Subcutaneous abdominal adipose tissue (tissue), 5 donors: ENCODE measurements at regions not wholly inside any gene's neighbourhood (a gene's known extent, or its start where the extent isn't known, plus 50 kb on each side); places are given as distances from the start of the nearest gene placed in this dataset.

ENCODE experiments used
- H3K27ac ChIP-seq: one replicate; pipeline ENCODE4 v1.7.0; 2013; ENCODE audit warnings: low read depth, mild to moderate bottlenecking, inconsistent platforms, low read length, moderate library complexity
- H3K27me3 ChIP-seq, 5 donors: one replicate each; pipeline ENCODE4 v1.7.0; 2013; ENCODE audit warnings: low read length in 5 of 5, inconsistent platforms in 1 of 5; ENCODE audit not compliant: control insufficient read depth in 5 of 5, insufficient read depth in 4 of 5
- H3K36me3 ChIP-seq, 5 donors: one replicate each; pipeline ENCODE4 v1.7.0; 2013; ENCODE audit warnings: low read length in 5 of 5; ENCODE audit not compliant: control insufficient read depth in 5 of 5, insufficient read depth in 5 of 5
- H3K4me1 ChIP-seq, 5 donors: one replicate each; pipeline ENCODE4 v1.7.0; 2013; ENCODE audit warnings: low read length in 5 of 5, mild to moderate bottlenecking in 3 of 5, moderate library complexity in 1 of 5; ENCODE audit not compliant: control insufficient read depth in 5 of 5, insufficient read depth in 5 of 5
- H3K4me3 ChIP-seq, 5 donors: one replicate each; pipeline ENCODE4 v1.7.0; 2013; ENCODE audit warnings: low read length in 5 of 5, low read depth in 1 of 5
- H3K9ac ChIP-seq, 5 donors: one replicate each; pipeline ENCODE4 v1.7.0; 2013; ENCODE audit warnings: low read length in 5 of 5, mild to moderate bottlenecking in 4 of 5, moderate library complexity in 3 of 5
- H3K9me3 ChIP-seq, 5 donors: one replicate each; pipeline ENCODE4 v1.7.0; 2013; ENCODE audit warnings: low read length in 5 of 5; ENCODE audit not compliant: control insufficient read depth in 5 of 5
- donor health status: healthy.
- donor health status: healthy.
- donor health status: healthy.
- donor health status: healthy.
- donor health status: healthy.

- Histone ChIP-seq H3K9me3 (no peaks in the 10 kb centered on the region), H3K36me3 (no peaks in the 10 kb centered on the region), H3K4me3 (no peak overlapping the region), H3K27ac (no peak overlapping the region), H3K27me3 (no peaks in the 10 kb centered on the region), H3K4me1 (peaks cover 0 to 15% (median 4%) of the 10 kb centered on the region in 5 donors), H3K9ac (no peak overlapping the region)
These were observed 300.3 kb downstream of the ZNF608 start for GRCh38 chr5:124446120-124446519.

GRCh38 chr5:124445070-124445619 lies 301.3 kb downstream of the ZNF608 start:
- Histone ChIP-seq H3K9me3 (no peaks in the 10 kb centered on the region), H3K36me3 (no peaks in the 10 kb centered on the region), H3K27me3 (no peaks in the 10 kb centered on the region), H3K4me3 (no peak overlapping the region), H3K9ac (no peak overlapping the region), H3K4me1 (peaks cover 0 to 15% (median 4%) of the 10 kb centered on the region in 5 donors), H3K27ac (no peak overlapping the region)

GRCh38 chr5:124444147-124444775 lies 302.2 kb downstream of the ZNF608 start:
- Histone ChIP-seq H3K9me3 (no peaks in the 10 kb centered on the region), H3K4me3 (no peak overlapping the region)

GRCh38 chr5:124440471-124440870 lies 306.0 kb downstream of the ZNF608 start:
- no peak overlapping the region for H3K27ac ChIP-seq
- H3K9ac ChIP-seq = no peak overlapping the region
- H3K27me3 ChIP-seq = no peaks in the 10 kb centered on the region
- no peak overlapping the region for H3K4me3 ChIP-seq
- peaks cover 0 to 15% (median 9%) of the 10 kb centered on the region in 5 donors for H3K4me1 ChIP-seq
- H3K36me3 ChIP-seq = no peaks in the 10 kb centered on the region
- no peaks in the 10 kb centered on the region for H3K9me3 ChIP-seq

More at GRCh38 chr5:124444147-124444775, 302.2 kb downstream of the ZNF608 start:
- Histone ChIP-seq H3K9ac (no peak overlapping the region), H3K27ac (no peak overlapping the region), H3K27me3 (no peaks in the 10 kb centered on the region), H3K4me1 (peaks cover 0 to 15% (median 9%) of the 10 kb centered on the region in 5 donors), H3K36me3 (no peaks in the 10 kb centered on the region)

- Histone ChIP-seq H3K9ac (no peak overlapping the region), H3K4me3 (no peak overlapping the region)
These were observed 306.8 kb downstream of the ZNF608 start for GRCh38 chr5:124439609-124440008.

GRCh38 chr5:124438903-124439281 lies 307.5 kb downstream of the ZNF608 start:
- H3K4me1 ChIP-seq = peaks cover 0 to 13% (median 9%) of the 10 kb centered on the region in 5 donors
- H3K36me3 ChIP-seq = no peaks in the 10 kb centered on the region
- H3K27ac ChIP-seq = no peak overlapping the region
- H3K4me3 ChIP-seq = no peak overlapping the region
- peaks cover 0 to 5% (median 0%) of the 10 kb centered on the region in 5 donors for H3K9me3 ChIP-seq
- H3K9ac ChIP-seq = no peak overlapping the region
- no peaks in the 10 kb centered on the region for H3K27me3 ChIP-seq

More at GRCh38 chr5:124439609-124440008, 306.8 kb downstream of the ZNF608 start:
- peaks cover 0 to 15% (median 9%) of the 10 kb centered on the region in 5 donors for H3K4me1 ChIP-seq
- H3K27ac ChIP-seq = no peak overlapping the region
- H3K9me3 ChIP-seq = peaks cover 0 to 5% (median 0%) of the 10 kb centered on the region in 5 donors
- no peaks in the 10 kb centered on the region for H3K36me3 ChIP-seq
- H3K27me3 ChIP-seq = no peaks in the 10 kb centered on the region

- Histone ChIP-seq H3K27me3 (no peaks in the 10 kb centered on the region), H3K27ac (no peak overlapping the region), H3K9me3 (peaks cover 0 to 8% (median 0%) of the 10 kb centered on the region in 5 donors), H3K4me3 (no peak overlapping the region), H3K36me3 (no peaks in the 10 kb centered on the region), H3K9ac (no peak overlapping the region), H3K4me1 (peaks cover 0 to 13% (median 9%) of the 10 kb centered on the region in 5 donors)
These were observed 308.2 kb downstream of the ZNF608 start for GRCh38 chr5:124438026-124438902.

- H3K9ac ChIP-seq = no peak overlapping the region
- H3K4me1 ChIP-seq = peaks cover 0 to 13% (median 0%) of the 10 kb centered on the region in 5 donors
- no peaks in the 10 kb centered on the region for H3K27me3 ChIP-seq
- H3K27ac ChIP-seq = no peak overlapping the region
- no peak overlapping the region for H3K4me3 ChIP-seq
- H3K9me3 ChIP-seq = peaks cover 0 to 8% (median 0%) of the 10 kb centered on the region in 5 donors
- no peaks in the 10 kb centered on the region for H3K36me3 ChIP-seq
These were observed 310.1 kb downstream of the ZNF608 start for GRCh38 chr5:124436294-124436693.

GRCh38 chr5:124433170-124433569 lies 313.3 kb downstream of the ZNF608 start:
- H3K9ac ChIP-seq = no peak overlapping the region
- H3K27ac ChIP-seq = no peak overlapping the region
- peaks cover 0 to 8% (median 4%) of the 10 kb centered on the region in 5 donors for H3K9me3 ChIP-seq
- no peaks in the 10 kb centered on the region for H3K36me3 ChIP-seq
- H3K4me3 ChIP-seq = no peak overlapping the region
- no peaks in the 10 kb centered on the region for H3K27me3 ChIP-seq
- H3K4me1 ChIP-seq = peaks cover 0 to 1% (median 0%) of the 10 kb centered on the region in 5 donors

- no peak overlapping the region for H3K27ac ChIP-seq
These were observed 324.9 kb downstream of the ZNF608 start for GRCh38 chr5:124421584-124421983.

More at GRCh38 chr5:124421584-124421983, 324.9 kb downstream of the ZNF608 start:
- Histone ChIP-seq H3K4me1 (no peaks in the 10 kb centered on the region), H3K27me3 (no peaks in the 10 kb centered on the region), H3K9ac (no peak overlapping the region), H3K9me3 (peaks cover 0 to 13% (median 0%) of the 10 kb centered on the region in 5 donors), H3K36me3 (no peaks in the 10 kb centered on the region), H3K4me3 (no peak overlapping the region)
